IMR-90 (cell line): ENCODE measurements at regions not wholly inside any gene's neighbourhood (a gene's known extent, or its start where the extent isn't known, plus 50 kb on each side); places are given as distances from the start of the nearest gene placed in this dataset.

Source experiments
- ATAC-seq: fragments of 200-7000 bp; cut with Tn5 transposase; 2 replicates; pipeline ENCODE4 v1.9.1; 2020; ENCODE audit warnings: low read depth, mild to moderate bottlenecking, moderate library complexity
- BruUV-seq: library from RNA; stranded (reverse); fragments of 400-500 nt; replicated peaks from 2 replicates; lab custom pipeline; 2021; lab: Mats Ljungman, UMichigan
- CTCF ChIA-PET: fragments of 300-600 bp; formaldehyde crosslinking; extraction: SDS; loops from one replicate; lab custom pipeline; 2021; ENCODE audit warnings: antibody characterized with exemption; lab: Yijun Ruan, JAX
- POLR2A ChIA-PET: fragments of 300-600 bp; sonication (Branson Sonifier 250); formaldehyde crosslinking; loops from one replicate; lab custom pipeline; 2022; ENCODE audit warnings: antibody characterized with exemption; ENCODE audit not compliant: unreplicated experiment; lab: Charles Lee
- DNase-seq: peaks from one replicate; pipeline ENCODE4 v3.0.0; 2013
- H2AFZ ChIP-seq: replicated peaks from 2 replicates; pipeline ENCODE3; 2013; ENCODE audit warnings: low read length, mild to moderate bottlenecking; ENCODE audit not compliant: poor library complexity
- H2AK5ac ChIP-seq: 2 replicates; pipeline ENCODE4 v1.6.1; 2013; ENCODE audit warnings: low read depth, low read length, inconsistent platforms
- H2AK9ac ChIP-seq: replicated peaks from 2 replicates; pipeline ENCODE3; 2013; ENCODE audit warnings: mild to moderate bottlenecking, low read depth, low read length, moderate library complexity; ENCODE audit not compliant: poor library complexity
- H2BK120ac ChIP-seq: 2 replicates; pipeline ENCODE4 v1.6.1; 2013; ENCODE audit warnings: low read depth, low read length, inconsistent platforms
- H2BK15ac ChIP-seq: 3 replicates; pipeline ENCODE4 v1.6.1; 2013; ENCODE audit warnings: low read depth, low read length, inconsistent platforms
- H2BK20ac ChIP-seq: 2 replicates; pipeline ENCODE4 v1.6.1; 2013; ENCODE audit warnings: low read depth, mild to moderate bottlenecking, inconsistent platforms, low read length, moderate library complexity
- H2BK5ac ChIP-seq: 2 replicates; pipeline ENCODE4 v1.6.1; 2013; ENCODE audit warnings: mild to moderate bottlenecking, low read depth, low read length, inconsistent platforms; ENCODE audit not compliant: poor library complexity, severe bottlenecking
- H3K14ac ChIP-seq: replicated peaks from 2 replicates; pipeline ENCODE4 v1.6.1; 2013; ENCODE audit warnings: low read depth, low read length, inconsistent platforms
- H3K18ac ChIP-seq: 2 replicates; pipeline ENCODE4 v1.6.1; 2013; ENCODE audit warnings: low read depth, low read length, control low read depth
- H3K23ac ChIP-seq: 2 replicates; pipeline ENCODE4 v1.6.1; 2013; ENCODE audit warnings: low read depth, low read length, inconsistent platforms
- H3K27ac ChIP-seq: 2 replicates; pipeline ENCODE4 v1.5.1; 2013; ENCODE audit warnings: mild to moderate bottlenecking, control low read depth, low read length; ENCODE audit not compliant: insufficient read depth
- H3K27me3 ChIP-seq: 2 replicates; pipeline ENCODE4 v1.6.1; 2013; ENCODE audit warnings: low read length; ENCODE audit not compliant: control insufficient read depth, insufficient read depth
- H3K36me3 ChIP-seq: 2 replicates; pipeline ENCODE4 v1.6.1; 2013; ENCODE audit warnings: low read length, mixed read lengths; ENCODE audit not compliant: control insufficient read depth, insufficient read depth
- H3K4ac ChIP-seq: 2 replicates; pipeline ENCODE4 v1.6.1; 2013; ENCODE audit warnings: low read depth, low read length, inconsistent platforms
- H3K4me1 ChIP-seq: 2 replicates; pipeline ENCODE4 v1.6.1; 2013; ENCODE audit warnings: low read length, mixed read lengths; ENCODE audit not compliant: control insufficient read depth, insufficient read depth
- H3K4me2 ChIP-seq: 2 replicates; pipeline ENCODE4 v1.6.1; 2013; ENCODE audit warnings: low read depth, mild to moderate bottlenecking, control low read depth, low read length, moderate library complexity
- H3K4me3 ChIP-seq: 2 replicates; pipeline ENCODE4 v1.5.1; 2013; ENCODE audit warnings: low read depth, mild to moderate bottlenecking, control low read depth, low read length, moderate library complexity; ENCODE audit not compliant: insufficient read depth
- H3K56ac ChIP-seq: 2 replicates; pipeline ENCODE4 v1.6.1; 2013; ENCODE audit warnings: low read length, inconsistent platforms; ENCODE audit not compliant: insufficient read depth; ENCODE audit errors: extremely low read depth
- H3K79me1 ChIP-seq, 2 experiments: 2 replicates each; pipeline ENCODE4 v1.6.1; 2013; ENCODE audit warnings: low read length in 2 of 2, inconsistent platforms in 1 of 2, low read depth in 1 of 2
- H3K9ac ChIP-seq: 2 replicates; pipeline ENCODE4 v1.6.1; 2013; ENCODE audit warnings: low read depth, low read length, control low read depth
- H3K9me1 ChIP-seq: 2 replicates; pipeline ENCODE4 v1.6.1; 2013; ENCODE audit warnings: low read length, inconsistent platforms; ENCODE audit not compliant: insufficient read depth
- H3K9me3 ChIP-seq: 2 replicates; pipeline ENCODE4 v1.6.1; 2013; ENCODE audit warnings: low read length; ENCODE audit not compliant: control insufficient read depth, insufficient read depth
- H4K20me1 ChIP-seq: 2 replicates; pipeline ENCODE4 v1.6.1; 2013; ENCODE audit warnings: low read length, inconsistent platforms; ENCODE audit not compliant: insufficient read depth
- H4K5ac ChIP-seq: 2 replicates; pipeline ENCODE4 v1.6.1; 2013; ENCODE audit warnings: mild to moderate bottlenecking, low read depth, low read length, control low read depth
- H4K8ac ChIP-seq, 2 experiments: 2 replicates each; pipeline ENCODE4 v1.6.1; 2013; ENCODE audit warnings: low read depth in 2 of 2, low read length in 2 of 2, control low read depth in 1 of 2, inconsistent platforms in 1 of 2
- H4K91ac ChIP-seq: 2 replicates; pipeline ENCODE4 v1.6.1; 2013; ENCODE audit warnings: low read depth, low read length, inconsistent platforms; ENCODE audit not compliant: insufficient read depth
- CHD1 ChIP-seq: IDR thresholded peaks from 2 replicates; pipeline ENCODE4 v1.6.1; 2012; ENCODE audit warnings: low read depth, low read length, improper control_type of control experiment
- MAFK ChIP-seq: IDR thresholded peaks from 2 replicates; pipeline ENCODE4 v1.6.1; 2012; ENCODE audit warnings: low read depth, low read length, improper control_type of control experiment
- MAZ ChIP-seq: IDR thresholded peaks from 2 replicates; pipeline ENCODE4 v1.6.1; 2012; ENCODE audit warnings: low read depth, mild to moderate bottlenecking, low read length, improper control_type of control experiment, moderate library complexity, borderline replicate concordance
- NFE2L2 ChIP-seq: fragments of 150-350 bp; IDR thresholded peaks from 2 replicates; pipeline ENCODE4 v1.6.1; 2016; ENCODE audit warnings: low read depth, mild to moderate bottlenecking, low read length
- SMC3 ChIP-seq: fragments of 150-350 bp; IDR thresholded peaks from 2 replicates; pipeline ENCODE4 v1.6.1; 2016; ENCODE audit warnings: low read depth, mild to moderate bottlenecking, antibody characterized with exemption, low read length, moderate library complexity
- dilution Hi-C: fragments of 300-500 bp; cut with HindIII; formaldehyde crosslinking; loops from one replicate; pipeline ENCODE4 v1.14.3; 2018; ENCODE audit warnings: low sequenced_read_pairs; ENCODE audit not compliant: unreplicated experiment
- in situ Hi-C: fragments of 300-500 bp; cut with MboI; formaldehyde crosslinking; loops from 3 replicates; pipeline ENCODE4 v1.14.3; 2019; ENCODE audit warnings: low sequenced_read_pairs, inconsistent platforms, mixed read lengths
- intact Hi-C: fragments of 100-400 bp; cut with micrococcal nuclease; formaldehyde crosslinking; loops from 2 replicates; pipeline ENCODE4 v1.10.0; 2022

GRCh38 chr9:116074658-116075057, 78.9 kb upstream of the PAPPA start:
- Histone ChIP-seq H3K4me2 (peak overlapping the region; percentile 47), H3K36me3 (no peaks in the 10 kb centered on the region), H3K27me3 (no peaks in the 10 kb centered on the region), H3K9me3 (no peaks in the 10 kb centered on the region), H3K23ac (no peak overlapping the region), H3K79me1 (no peaks in the 10 kb centered on the region), H3K27ac (peak overlapping the region; percentile 95), H3K18ac (peak overlapping the region; percentile 85), H3K4me3 (no peak overlapping the region), H2BK15ac (peak overlapping the region; percentile 0; the same call in 2 of the 3 replicates), H4K5ac (peak overlapping the region; percentile 81), H3K14ac (peak overlapping the region; percentile 65), H3K4ac (peak overlapping the region; percentile 39), H2AK9ac (no peak overlapping the region), H2AK5ac (peak overlapping the region; percentile 46), H3K9me1 (peaks cover 5% of the 10 kb centered on the region; the same call in 1 of the 2 replicates), H3K4me1 (peaks cover 3% of the 10 kb centered on the region), H2BK5ac (peak overlapping the region; percentile 80), H4K8ac (peak overlapping the region in 1 of 2 experiments; percentile 74; a peak in 2 of 4 replicates), H4K20me1 (no peaks in the 10 kb centered on the region), H2AFZ (no peak overlapping the region), H3K56ac (peak overlapping the region; percentile 19), H2BK20ac (peak overlapping the region; percentile 63), H4K91ac (peak overlapping the region; percentile 62; the same call in 1 of the 2 replicates), H3K9ac (0 out of 2 replicates have a peak overlapping the region, but pooled peaks have one; percentile 44), H2BK120ac (peak overlapping the region; percentile 55)
- dilution Hi-C loops (no loop called here), in situ Hi-C loops (no loop called here), intact Hi-C loops (loop anchor here (5.0 kb wide), 1 partner anchor 78 kb away; the partner anchor contains the start of gene PAPPA)
- BruUV-seq, result no TSS peak
- peak; percentile 57 for ATAC-seq
- CTCF ChIA-PET, result interaction anchor here (0.6 to 1.8 kb wide), 2 partner anchors 10 to 81 kb away, joined by 4 to 6 read pairs; no protein-coding TSS in a partner anchor
- peak; percentile 74 for DNase-seq
- POLR2A ChIA-PET, result no interaction called here
- TF ChIP-seq SMC3 (no peak), CHD1 (no peak), NFE2L2 (no peak), MAFK (no peak), MAZ (no peak)
